SU-DHL-6 (cell line): ENCODE measurements at regions not wholly inside any gene's neighbourhood (a gene's known extent, or its start where the extent isn't known, plus 50 kb on each side); places are given as distances from the start of the nearest gene placed in this dataset.

ENCODE experiments used
- EZH2phosphoT487 ChIP-seq: fragments of 200-600 bp; sonication (generic), shearing (Covaris generic); conservative IDR thresholded peaks from 2 replicates; pipeline ENCODE4 v1.6.1; 2018; ENCODE audit warnings: mild to moderate bottlenecking, antibody characterized with exemption, low read length, moderate library complexity, mixed read lengths
- TF ChIP-seq, protein P1 (sequence below): fragments of 200-600 bp; sonication (generic); IDR thresholded peaks from one replicate; pipeline ENCODE4 v1.5.1; 2017; ENCODE audit warnings: antibody characterized with exemption, mild to moderate bottlenecking, low read length, moderate library complexity; ENCODE audit not compliant: insufficient read depth, poor library complexity, severe bottlenecking

DNA sequence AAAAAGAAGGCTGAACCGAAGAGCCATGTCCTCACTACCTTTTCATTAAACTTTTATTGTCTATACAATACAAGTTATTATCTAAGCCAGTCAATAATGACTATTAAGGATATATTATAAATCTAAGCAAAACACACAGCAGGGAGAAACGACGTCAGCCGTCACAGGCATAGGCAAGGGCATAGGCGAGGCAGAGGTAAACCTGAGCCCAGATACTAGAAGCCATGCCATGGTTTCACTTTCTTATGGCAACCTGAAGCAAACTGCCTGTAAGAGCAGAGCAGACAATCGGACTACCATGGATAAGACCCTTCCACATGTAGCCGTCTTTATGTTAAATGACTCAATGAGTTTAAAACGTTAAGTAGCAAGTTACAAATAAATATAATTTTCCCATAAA, 238.5 kb upstream of the ZNF521 start:
- TF ChIP-seq, protein P1, sequence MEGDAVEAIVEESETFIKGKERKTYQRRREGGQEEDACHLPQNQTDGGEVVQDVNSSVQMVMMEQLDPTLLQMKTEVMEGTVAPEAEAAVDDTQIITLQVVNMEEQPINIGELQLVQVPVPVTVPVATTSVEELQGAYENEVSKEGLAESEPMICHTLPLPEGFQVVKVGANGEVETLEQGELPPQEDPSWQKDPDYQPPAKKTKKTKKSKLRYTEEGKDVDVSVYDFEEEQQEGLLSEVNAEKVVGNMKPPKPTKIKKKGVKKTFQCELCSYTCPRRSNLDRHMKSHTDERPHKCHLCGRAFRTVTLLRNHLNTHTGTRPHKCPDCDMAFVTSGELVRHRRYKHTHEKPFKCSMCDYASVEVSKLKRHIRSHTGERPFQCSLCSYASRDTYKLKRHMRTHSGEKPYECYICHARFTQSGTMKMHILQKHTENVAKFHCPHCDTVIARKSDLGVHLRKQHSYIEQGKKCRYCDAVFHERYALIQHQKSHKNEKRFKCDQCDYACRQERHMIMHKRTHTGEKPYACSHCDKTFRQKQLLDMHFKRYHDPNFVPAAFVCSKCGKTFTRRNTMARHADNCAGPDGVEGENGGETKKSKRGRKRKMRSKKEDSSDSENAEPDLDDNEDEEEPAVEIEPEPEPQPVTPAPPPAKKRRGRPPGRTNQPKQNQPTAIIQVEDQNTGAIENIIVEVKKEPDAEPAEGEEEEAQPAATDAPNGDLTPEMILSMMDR = no peak
- no peak for TF ChIP-seq EZH2phosphoT487
